HG03066 (cell line): ENCODE measurements at regions not wholly inside any gene's neighbourhood (a gene's known extent, or its start where the extent isn't known, plus 50 kb on each side); places are given as distances from the start of the nearest gene placed in this dataset.
A peak's percentile ranks its signal among the peaks of the same experiment; 100 is the strongest.
"Not testable (repeated sequence)": the region's sequence is repeated elsewhere in the genome, so short reads cannot be mapped to it uniquely, and the experiment has no call there.

Source experiments
- ATAC-seq: cut with Tn5 transposase; IDR thresholded peaks from one replicate; pipeline ENCODE4 v1.9.1; 2021; ENCODE audit warnings: low read depth; ENCODE audit not compliant: unreplicated experiment

- ATAC-seq, result no peak
These were observed 55.4 kb downstream of the CTSL start for GRCh38 chr9:87781331-87781730.

- no peak for ATAC-seq
These were observed 57.3 kb downstream of the CTSL start for GRCh38 chr9:87783180-87783579.

GRCh38 chr9:87785315-87785970, 59.5 kb downstream of the CTSL start:
- ATAC-seq, result not testable (repeated sequence)

- ATAC-seq, result no peak
These were observed 60.5 kb downstream of the CTSL start for GRCh38 chr9:87786423-87786822.

GRCh38 chr9:87786876-87787275, 61.0 kb downstream of the CTSL start:
- no peak for ATAC-seq

GRCh38 chr9:87787735-87788134, 61.8 kb downstream of the CTSL start:
- no peak for ATAC-seq

- ATAC-seq, result peak; percentile 96
These were observed 66.9 kb downstream of the CTSL start for GRCh38 chr9:87792831-87793288.

GRCh38 chr9:87793292-87793691, 67.4 kb downstream of the CTSL start:
- no peak for ATAC-seq

- ATAC-seq, result no peak
These were observed 69.3 kb downstream of the CTSL start for GRCh38 chr9:87795178-87795577.

GRCh38 chr9:87796196-87796595, 70.3 kb downstream of the CTSL start:
- ATAC-seq, result no peak

- ATAC-seq, result no peak
These were observed 72.4 kb downstream of the CTSL start for GRCh38 chr9:87798261-87798833.

- no peak for ATAC-seq
These were observed 73.6 kb downstream of the CTSL start for GRCh38 chr9:87799503-87799902.

- ATAC-seq, result no peak
These were observed 74.5 kb downstream of the CTSL start for GRCh38 chr9:87800456-87800855.

- no peak for ATAC-seq
These were observed 75.1 kb downstream of the CTSL start for GRCh38 chr9:87801013-87801412.

GRCh38 chr9:87803166-87803565, 77.2 kb downstream of the CTSL start:
- no peak for ATAC-seq

- no peak for ATAC-seq
These were observed 77.9 kb downstream of the CTSL start for GRCh38 chr9:87803623-87804345.

GRCh38 chr9:87805259-87805658, 77.4 kb upstream of the SPATA31E1 start:
- no peak for ATAC-seq

GRCh38 chr9:87810008-87810407, 72.7 kb upstream of the SPATA31E1 start:
- ATAC-seq, result no peak

GRCh38 chr9:87810679-87811178, 71.9 kb upstream of the SPATA31E1 start:
- no peak for ATAC-seq

- no peak for ATAC-seq
These were observed 70.1 kb upstream of the SPATA31E1 start for GRCh38 chr9:87812375-87813118.

GRCh38 chr9:87813119-87813463, 69.6 kb upstream of the SPATA31E1 start:
- no peak for ATAC-seq
